Head of caudate nucleus (tissue), 42 donors: ENCODE measurements at regions not wholly inside any gene's neighbourhood (a gene's known extent, or its start where the extent isn't known, plus 50 kb on each side); places are given as distances from the start of the nearest gene placed in this dataset.
"Not testable (repeated sequence)": the region's sequence is repeated elsewhere in the genome, so short reads cannot be mapped to it uniquely, and the experiment has no call there.

ENCODE experiments used
- DNase-seq, 42 donors: peaks; one replicate each; pipeline versions ENCODE4 v3.0.0 to v3.0.0-alpha.2; 2020 to 2021; ENCODE audit warnings: mixed read lengths in 7 of 42
- intact Hi-C: fragments of 100-400 bp; cut with DNase I; formaldehyde crosslinking; loops from one replicate; pipeline ENCODE4 v1.15.0; 2022

DNA sequence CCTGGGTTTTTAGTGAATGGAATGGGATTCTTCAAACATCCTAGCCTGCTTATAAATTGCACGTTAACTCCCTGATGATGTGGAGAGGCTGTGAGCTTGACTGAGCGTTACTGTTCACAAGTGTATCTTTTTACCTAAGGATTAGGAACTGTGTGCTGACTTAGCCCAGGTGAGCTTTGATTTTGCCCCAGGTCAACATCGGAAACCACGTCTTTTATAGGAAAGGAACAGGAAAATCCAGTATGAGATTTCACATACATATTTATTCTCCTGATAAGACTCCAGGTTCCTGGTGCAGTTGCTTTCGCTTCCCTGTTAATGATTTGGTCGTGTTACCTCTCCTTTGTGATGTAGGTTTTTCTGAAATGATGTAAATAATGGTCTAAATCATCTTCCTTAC, 103.2 kb upstream of the BASP1 start:
- intact Hi-C loops: no loop called here

DNA sequence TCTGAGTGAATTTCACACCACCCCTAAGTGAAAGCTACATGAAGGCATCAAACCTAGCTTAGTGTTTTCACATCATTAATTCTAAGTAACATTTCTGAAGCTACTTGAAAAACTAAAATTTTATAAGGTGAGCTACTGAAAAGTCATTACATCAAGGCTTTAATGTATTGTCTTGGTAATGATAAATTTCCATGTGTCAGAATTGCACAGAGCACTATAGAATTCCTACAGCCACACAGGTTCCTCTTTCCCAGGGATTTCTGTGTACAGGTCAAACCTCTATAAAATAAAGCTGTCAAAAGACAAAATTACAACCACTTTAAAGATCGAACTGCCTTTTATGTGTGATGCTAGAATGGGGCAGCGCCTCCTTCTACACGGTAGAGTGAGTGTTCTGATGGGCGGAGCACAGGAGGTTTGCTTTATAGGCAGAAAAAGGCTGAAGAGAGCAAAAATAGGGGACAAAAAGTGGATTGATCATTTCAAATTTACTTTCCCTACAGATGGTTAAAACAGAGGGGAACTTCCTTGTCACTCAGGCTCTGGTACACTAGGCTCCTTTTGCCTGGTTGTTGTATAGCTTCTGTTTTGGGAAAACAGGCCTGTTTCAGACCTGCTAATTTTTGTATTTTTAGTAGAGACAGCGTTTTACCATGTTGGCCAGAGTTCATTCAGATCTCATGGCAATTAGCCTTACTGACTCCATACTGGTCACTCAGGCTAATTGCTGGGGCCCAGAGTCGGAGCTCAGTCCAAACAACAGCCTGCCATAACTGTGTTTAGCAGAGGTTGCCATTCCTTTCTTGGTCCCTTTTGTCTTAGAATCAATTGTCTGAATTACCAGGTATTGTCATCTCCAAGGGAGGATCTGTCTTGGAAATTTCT, 102.5 kb upstream of the BASP1 start:
- DNase-seq: peak in 1 of 42 donors; percentile 4
- intact Hi-C loops: no loop called here

More for the DNA sequence above, 103.2 kb upstream of the BASP1 start:
- DNase-seq: no peak

DNA sequence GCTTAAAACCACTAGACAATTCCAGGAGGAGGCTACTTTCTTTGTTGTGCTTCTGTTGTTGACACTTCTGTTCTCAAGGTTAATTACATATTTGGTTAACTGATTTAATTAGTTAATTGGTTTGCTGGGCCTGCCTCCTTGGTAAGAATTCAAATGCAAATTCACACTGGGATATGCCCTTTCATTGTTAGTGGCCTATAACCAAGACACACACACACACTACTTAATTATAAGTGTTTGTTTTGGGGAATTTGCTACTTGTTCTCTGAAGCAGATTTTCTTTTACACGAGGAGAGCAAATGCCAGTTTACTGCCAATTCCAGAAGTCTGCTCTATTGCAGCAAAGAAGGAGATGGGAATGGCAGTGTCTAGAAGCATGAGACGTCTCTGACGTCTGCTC, 101.6 kb upstream of the BASP1 start:
- intact Hi-C loops: no loop called here

DNA sequence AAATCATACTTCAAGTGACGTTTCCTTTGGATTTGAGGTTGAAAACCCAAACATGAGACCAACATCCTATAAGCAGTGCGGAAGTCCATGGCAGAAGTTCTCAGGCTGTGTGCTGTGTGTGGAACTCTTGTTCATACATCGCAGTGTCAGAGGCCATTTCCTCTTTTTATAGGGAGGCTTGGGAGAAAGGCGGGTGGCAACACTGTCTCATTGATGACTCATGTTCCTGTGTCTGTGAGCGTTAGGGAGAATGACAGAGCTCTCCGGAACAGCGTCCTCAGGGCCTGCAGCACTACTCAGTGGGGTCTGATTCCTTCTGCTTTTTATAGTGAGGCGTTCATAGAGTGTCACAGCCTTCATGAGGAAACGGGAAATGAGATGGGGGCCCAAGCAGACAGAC, 98.8 kb upstream of the BASP1 start:
- peak in 40 of 42 donors; percentile 5 to 72 (median 43) for DNase-seq
- intact Hi-C loops: no loop called here

More for the DNA sequence above, 101.6 kb upstream of the BASP1 start:
- DNase-seq: peak in 1 of 42 donors; percentile 3

DNA sequence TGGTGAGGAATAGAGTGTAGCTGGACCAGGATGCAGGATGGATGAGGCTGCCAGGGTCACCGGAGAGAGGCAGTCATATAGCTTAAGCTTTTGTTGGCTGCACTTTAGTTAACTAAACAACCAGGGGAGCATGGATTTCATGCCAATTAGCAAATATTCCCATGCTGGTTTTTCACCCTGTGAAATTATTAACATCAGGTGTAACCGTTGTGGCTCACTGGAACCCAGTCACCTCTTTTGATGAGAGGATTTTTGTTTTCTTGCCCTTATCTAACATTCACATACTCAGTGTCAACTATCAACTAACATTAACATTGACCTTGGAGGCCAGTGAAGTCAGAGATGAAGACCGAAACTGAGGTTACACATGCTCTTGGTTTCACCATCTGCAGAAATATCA, 97.2 kb upstream of the BASP1 start:
- intact Hi-C loops: no loop called here
- no peak for DNase-seq

DNA sequence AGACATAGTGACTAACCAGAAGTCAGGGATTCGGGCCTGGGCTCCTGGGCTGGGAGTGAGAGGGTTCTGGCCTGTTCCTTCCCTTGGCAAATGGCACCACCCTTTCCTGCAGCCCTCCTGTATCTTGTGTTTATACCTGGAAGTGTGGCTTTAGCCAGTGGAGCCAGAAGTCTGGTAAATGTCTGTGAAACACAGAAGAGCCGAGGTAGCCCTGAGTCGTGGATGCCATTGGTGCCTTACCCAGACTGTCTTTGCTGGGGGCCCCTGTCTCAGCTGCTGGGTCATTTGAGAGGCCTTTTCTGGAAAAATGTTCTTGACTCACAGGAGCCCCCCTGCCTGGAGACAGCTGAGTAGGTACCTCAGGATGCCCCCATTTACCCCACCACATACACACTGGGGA, 95.7 kb upstream of the BASP1 start:
- intact Hi-C loops: no loop called here
- DNase-seq: no peak

DNA sequence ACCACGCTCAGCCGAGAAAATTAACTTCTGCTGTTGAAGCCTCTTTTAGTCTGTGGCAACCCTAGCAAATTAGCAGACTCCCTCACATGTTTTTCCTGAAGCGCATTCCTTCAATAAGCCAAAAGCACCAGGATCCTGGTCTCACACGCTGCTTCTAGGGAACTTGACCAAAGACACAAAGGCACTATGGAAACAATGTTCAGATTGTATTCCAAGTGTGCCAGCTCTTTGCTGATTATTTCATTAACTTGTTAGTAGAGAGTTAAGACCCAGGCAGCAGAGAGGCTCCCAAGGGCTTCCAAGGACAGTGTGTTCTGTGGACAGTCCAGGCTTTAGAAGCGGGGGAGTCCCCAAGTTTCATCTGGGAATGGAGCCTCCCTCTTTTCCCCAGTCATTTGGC, 94.4 kb upstream of the BASP1 start:
- no peak for DNase-seq
- intact Hi-C loops: no loop called here

DNA sequence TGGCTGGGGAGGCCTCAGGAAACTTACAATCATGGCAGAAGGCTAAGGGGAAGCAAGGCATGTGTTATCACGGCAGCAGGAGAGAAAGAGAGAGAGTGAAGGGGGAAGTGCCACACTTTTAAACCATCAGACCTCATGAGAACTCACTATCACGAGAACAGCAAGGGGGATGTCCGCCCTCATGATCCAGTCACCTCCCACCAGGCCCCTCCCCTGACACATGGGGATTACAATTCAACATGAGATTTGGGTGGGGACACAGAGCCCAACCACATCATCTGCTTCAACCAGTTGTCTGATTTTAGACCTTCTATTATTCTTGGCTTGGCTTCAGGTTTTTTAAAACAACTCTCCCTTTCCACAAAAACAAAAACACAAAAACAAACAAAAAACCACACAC, 93.7 kb upstream of the BASP1 start:
- DNase-seq, intact Hi-C loops: not testable (repeated sequence)

DNA sequence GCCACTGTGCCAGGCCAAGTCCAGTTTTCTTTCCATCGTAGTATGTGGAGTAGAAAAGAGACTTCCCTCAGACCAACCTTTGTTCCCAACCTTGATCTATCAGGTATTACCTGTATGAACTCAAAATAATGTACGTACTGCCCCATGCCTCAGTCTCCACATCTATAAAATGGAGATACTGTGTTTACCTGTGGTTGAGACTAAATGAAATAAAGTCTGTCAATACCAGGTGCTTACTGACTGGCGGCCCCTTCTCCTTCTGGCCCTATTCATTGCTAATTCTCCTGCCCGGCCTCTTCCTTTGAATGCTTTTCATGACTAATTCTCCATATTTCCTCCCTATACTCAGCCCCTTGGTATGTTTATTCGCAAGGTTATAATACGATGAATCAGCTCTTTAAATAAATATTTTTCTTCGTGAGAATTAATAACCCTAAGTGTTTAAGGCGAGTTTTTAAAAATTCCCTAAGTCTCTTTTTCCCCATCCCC, 89.6 kb upstream of the BASP1 start:
- DNase-seq: no peak
- intact Hi-C loops: no loop called here

DNA sequence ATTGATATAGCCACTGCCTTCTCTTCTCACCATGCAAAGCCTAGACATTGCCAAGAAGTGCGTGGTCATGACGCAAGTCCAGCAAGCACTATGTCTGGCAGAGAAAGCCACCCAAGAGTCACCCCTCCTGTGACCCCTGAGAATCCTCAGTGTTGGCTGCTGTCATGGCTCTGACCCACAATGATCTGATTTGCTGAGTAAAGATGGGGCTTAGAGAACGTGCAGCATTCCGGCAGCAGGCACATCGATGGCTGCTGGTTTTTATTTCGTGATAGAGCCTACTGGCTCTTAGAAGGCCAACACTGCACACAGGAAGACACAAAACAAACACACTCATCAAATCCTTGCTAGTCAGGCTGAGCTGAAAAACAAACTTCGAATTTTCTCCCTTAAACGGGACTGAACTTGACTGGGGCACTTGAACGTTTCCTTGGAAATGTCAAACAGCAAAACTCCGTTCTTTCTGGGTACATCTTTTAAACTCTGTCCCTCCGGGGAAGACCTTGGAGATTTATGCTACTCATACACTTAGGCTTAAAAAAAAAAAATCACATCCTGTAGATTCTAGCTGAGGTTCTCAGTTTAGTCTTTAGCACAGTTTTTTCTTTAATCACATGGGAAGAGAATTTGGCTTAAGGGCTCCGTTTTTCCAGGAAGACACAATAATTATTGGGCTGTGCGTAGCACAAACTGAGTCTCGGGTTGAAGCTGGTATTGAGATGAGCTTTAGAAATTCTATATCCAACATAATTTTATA, 88.2 kb upstream of the BASP1 start:
- intact Hi-C loops: no loop called here
- DNase-seq: no peak

DNA sequence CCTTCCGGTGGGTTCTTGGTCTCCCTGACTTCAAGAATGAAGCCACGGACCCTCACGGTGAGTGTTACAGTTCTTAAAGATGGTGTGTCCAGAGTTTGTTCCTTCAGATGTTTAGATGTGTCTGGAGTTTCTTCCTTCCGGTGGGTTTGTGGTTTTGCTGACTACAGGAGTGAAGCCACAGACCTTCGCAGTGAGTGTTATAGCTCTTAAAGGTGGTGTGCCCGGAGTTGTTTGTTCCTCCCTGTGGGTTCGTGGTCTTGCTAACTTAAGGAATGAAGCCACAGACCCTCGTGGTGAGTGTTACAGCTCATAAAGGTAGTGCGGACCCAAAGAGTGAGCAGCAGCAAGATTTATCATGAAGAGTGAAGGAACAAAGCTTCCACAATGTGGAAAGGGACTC, 87.1 kb upstream of the BASP1 start:
- DNase-seq, intact Hi-C loops: not testable (repeated sequence)

DNA sequence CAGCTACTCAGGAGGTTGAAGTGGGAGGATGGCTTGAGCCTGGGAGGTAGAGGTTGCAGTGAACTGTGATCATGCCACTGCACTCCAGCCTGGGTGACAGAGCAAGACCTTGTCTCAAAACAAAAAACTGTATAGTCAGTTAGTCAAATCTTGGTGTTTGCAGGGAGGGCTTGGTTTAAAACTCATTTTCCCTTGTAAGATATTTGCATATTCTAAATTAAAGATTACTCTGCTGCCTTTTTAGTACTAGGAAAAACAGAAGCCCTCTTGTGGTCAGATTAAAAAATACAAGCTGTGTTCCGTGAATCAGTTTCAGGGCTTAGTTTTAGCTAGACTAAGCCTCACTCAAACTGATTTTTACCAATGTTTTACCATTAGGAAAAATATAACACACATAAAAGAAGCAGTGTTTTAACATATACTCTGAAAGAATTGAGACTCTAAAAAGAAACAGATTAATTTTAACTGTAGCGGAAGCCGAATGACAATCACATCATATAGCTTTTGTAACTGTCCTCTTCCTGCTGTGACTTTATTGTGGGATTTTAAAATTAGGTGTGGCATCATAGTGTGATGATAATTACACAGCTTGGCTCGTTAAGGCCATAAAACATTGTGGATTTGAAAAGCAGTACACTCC, 84.9 kb upstream of the BASP1 start:
- intact Hi-C loops: no loop called here
- DNase-seq: peak in 1 of 42 donors; percentile 12

DNA sequence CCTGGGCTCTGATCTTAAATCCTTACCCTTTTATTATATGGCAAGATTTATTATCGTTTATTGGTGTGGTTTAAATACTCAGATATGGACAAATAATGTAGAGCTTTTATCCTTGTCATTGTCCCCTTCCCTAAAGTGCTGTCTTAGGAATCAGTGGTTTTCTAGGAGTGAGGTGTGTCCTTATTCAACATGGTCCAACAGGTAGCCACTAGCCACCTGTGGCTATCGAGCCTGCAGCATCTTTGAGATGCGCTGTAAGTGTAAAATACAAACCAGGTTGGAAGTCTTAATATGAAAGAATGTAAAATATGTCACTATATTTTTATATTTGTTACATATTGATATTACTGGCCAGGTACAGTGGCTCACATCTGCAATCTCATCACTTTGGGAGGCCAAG, 82.4 kb upstream of the BASP1 start:
- DNase-seq: no peak
- intact Hi-C loops: no loop called here

DNA sequence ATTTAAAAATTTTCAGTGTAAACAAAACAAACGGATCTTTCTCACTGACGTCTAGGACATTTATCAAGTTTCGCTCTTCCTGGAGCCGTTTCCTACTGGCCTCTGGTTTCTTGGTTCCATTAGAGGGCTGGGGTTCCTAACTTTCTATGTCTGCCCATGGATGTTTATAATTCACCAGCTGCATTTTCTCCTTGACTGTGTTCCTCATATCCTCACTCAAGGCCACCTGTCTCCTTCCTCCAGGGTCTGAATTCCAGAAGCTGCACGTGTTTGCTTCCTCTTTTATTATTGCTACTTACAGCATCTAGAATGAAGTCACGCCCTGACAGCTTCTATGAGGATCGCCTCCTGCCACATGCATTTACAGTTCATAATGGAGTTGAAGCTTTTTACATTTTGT, 74.1 kb upstream of the BASP1 start:
- intact Hi-C loops: no loop called here
- no peak for DNase-seq

DNA sequence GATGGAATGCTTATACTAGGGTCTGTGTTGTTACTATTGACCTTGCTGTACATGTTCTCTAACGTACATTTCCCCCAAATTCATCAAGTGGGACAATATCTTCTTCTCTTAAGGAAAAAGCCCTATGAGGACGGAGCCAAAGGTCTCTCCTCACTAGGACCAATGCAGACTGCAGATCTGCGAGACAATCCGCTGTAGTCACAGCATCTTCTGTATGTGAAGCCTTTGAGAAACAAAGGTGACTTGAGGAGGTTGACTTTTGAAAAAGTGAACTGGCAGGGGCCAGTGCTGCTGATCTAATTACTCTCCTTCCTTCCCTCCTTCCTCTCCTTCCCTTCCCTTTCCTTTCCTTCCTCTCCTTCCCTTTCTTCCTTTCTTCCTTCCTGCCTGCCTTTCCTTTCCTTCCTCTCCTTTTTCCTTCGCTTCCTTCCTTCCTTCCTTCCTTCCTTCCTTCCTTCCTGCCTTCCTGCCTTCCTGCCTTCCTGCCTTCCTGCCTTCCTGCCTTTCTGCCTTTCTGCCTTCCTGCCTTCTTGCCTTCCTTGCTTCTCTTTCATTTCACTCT, 71.1 kb upstream of the BASP1 start:
- intact Hi-C loops: no loop called here
- DNase-seq: no peak

DNA sequence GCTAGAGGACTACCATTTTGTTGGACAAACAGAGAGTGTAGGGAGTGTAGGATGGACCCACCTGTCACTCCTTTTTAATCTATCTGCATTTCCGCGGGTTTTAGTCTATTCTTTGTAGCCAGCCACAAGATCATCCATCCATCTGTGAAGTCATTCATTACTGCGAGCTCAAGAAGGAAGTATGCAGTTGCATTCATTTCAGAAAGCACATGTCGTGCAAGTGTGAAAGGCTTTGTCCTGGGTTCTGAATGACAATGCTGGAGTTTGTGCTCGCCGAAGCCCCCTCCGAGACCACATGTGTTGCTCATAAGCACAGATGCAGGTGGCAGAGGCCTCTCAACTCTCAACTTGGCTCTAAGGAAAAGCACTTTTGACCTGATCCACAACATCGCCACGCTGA, 70.3 kb upstream of the BASP1 start:
- intact Hi-C loops: no loop called here

DNA sequence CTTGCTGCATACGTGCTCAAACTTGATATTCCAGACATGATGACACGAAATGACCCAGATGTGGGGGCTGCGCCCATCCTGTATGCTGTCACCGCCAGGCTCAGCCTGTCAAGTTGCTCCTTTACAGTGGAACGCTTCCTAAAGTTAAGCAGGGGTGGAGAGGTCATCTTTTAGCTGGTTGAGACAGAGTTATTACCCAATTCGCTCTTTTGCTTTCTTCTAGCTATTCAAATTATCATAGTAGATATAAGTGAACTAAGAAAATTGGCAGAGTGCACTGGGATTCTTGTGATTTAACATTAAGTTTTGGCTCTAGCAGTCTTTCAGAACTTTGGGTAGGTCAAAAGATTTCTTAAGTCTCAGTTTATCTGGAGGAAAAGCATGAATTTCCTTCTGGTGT, 69.8 kb upstream of the BASP1 start:
- intact Hi-C loops: no loop called here
- DNase-seq: no peak

More for the DNA sequence above, 70.3 kb upstream of the BASP1 start:
- no peak for DNase-seq

DNA sequence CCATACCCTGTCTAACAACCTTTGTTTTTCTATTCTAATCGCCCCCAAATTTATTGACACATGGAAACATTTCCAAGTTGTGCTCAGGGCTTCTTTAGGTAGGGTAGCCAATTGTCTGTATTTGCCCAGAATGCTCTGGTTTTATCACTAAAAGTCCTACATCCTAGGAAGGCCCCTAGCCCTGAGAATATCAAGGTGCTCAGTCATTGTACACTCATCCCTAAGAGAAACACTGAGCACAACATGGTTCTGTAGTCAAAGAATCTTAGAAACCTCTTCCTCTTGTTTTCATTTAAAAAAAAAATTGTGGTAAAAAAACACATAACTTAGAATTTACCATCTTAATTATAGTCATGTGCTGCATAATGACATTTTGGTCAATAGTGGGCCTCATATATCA, 69.0 kb upstream of the BASP1 start:
- intact Hi-C loops: no loop called here
- no peak for DNase-seq

DNA sequence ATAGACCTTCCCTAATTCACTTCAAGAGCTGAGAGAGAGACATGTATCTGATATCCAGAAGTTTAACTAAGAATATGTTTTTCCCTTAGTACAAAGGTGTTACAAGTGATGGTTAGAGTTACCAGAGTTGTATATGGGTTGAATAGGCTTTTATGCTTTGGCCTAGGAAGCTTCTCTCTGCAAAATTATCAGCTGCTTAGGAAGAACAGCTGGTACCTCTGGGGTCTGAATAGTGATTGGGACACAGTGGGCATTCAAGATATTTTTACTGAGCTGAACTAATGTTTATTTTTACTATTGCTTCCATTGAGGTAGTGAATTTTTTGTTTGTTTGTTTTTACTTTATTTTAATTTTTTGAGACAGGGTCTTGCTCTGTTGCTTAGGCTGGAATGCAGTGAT, 67.6 kb upstream of the BASP1 start:
- DNase-seq: no peak
- intact Hi-C loops: no loop called here

DNA sequence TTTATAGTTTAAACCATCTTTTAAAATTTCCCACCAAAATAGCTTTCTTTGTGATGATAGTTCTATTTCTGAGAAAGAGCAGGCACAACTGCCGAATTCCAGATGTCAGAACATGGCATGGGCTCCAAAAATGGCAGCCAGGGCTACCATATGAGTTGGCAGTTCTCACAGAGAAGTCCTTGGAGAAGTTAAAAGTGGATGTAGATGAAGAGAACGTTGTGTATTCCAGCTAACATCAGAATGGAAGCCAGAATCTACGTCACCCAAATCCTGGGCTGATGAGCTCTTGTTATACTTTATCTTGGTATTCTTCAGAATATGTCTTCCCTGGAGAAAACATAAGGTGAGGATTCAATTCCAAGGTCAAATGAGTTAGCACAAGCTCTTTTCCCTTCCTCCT, 66.9 kb upstream of the BASP1 start:
- intact Hi-C loops: no loop called here
- DNase-seq: no peak
